SK-N-DZ (cell line): ENCODE measurements at regions not wholly inside any gene's neighbourhood (a gene's known extent, or its start where the extent isn't known, plus 50 kb on each side); places are given as distances from the start of the nearest gene placed in this dataset.
"Not testable (repeated sequence)": the region's sequence is repeated elsewhere in the genome, so short reads cannot be mapped to it uniquely, and the experiment has no call there.

Experiments
- DNase-seq: peaks from one replicate; pipeline ENCODE4 v3.0.0-alpha.2; 2015; ENCODE audit warnings: low spot score

DNA sequence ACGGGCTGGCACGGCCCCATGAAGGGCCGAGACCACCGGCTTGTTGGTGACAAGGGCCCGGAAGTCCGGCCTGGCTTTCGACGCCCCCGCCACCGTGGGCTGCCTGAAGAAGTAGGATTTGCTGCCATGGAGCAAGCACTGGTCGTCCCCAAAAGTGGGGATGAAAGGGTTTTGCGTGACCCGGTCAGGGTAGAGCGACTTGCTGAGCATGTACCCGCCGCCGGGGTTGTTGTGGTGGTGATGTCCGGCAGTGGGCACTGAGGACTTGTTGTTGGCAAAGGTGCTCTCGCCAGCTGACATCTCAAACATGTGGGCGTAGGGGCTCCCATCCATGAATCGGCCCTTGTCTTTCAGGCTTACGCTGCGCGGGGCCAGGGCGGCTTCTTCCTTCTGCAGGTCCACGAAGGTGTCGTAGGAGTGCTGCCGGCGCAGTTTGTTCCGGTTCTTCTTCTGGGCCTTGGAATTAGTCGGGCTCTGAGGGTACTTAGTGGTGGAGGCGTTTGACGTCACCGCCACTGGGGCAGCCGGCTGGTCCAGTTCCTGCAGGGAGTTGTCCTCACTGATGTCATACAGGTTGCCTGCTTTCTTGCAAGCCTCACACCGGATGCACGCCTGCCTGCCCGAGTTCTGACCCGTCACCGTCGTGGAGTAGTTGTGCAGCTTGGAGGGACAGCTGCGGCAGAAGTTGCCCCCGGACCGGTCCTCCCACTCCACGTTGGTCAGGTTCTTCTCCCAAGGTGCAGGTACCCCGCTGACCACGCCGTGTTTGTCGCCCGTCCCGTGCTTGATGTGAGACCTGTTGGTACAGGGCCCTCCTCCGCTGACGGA is 366.6 kb downstream of the EMP1 start:
- no peak for DNase-seq

DNA sequence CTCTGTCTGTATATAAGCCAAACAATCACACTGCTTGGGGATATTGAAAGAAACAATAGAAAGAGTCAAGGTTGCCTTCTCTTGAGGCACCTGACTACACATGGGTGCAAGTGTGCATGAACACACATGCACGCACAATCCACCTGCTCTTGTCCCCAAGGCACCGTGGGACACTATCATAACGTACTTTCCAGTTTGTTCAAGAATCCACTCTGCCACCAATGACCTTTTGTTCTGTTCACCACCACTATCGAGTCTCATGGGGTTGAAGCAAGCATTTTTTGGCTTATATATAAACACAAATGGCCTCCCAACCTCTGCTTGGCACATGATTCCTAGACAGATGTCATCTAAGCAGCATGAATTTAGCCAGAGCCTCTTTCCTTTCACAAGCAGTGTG is 365.4 kb downstream of the EMP1 start:
- DNase-seq = no peak

DNA sequence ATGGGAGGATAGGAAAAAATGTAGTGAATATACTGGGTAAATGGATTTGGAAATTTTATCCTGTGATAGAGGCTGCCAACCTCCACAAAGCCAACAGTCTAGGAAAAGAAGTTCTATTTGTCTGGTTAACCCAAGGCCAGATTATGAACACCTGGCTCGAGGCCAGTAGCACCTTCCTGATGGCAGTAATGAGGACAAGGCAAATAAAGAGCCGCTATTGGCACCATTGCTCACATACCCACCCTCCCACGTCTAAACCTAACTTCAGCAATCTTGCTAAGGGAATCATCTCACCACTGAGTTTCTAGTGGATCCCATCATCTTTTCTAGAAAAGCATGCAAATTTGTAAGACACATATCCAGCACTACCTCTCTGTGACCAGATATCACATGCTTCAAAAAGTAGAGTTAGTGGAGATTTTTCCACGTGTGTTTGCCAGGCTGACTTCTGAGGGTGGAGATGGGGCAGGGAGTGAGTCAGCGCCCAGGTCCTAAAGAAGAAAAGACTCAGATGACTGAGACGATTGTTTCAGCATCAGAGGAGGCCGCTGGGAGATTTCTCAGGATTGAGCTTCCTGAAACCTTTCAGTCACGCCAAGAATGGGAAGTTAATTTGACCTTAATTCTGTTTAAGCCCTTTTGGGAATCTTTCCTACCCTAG is 362.9 kb downstream of the EMP1 start:
- no peak for DNase-seq

DNA sequence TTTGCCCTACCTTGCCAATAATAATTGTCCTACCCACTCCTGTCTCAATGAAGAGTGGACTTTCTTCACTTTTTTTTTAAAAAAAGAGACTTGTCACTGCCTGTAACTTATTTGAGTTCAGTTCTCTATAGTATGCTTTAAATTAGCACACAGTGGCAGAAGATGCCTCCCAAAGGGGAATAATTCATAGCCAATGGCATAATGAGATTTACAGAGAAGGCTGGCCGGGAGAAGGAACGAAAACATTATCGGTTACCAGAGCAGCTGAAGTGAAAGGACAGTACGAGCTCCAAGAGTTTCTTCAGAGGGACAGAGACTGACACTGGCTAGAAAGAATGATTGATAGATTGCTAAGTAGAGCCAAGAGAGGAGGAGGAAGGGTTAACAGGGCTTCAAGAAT is 356.3 kb downstream of the EMP1 start:
- DNase-seq = no peak

DNA sequence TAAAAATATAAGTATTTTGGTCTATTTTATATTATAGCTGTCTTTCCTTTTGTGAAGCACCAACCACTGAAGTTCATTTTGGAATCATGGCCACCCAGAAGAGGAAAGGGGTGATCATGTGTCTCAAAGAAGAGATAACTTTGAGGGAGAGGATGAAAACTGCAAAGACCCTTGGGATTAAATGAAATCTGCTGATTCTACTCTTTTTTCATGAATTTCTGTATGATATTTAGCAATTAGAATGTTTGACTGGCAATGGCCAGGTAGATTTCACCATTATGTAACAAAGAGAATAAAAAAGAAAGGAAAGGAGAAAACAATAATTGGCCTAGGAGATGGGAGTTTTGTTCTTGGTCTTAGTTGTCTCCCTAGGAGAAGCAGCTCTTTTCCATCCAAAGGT is 350.8 kb downstream of the EMP1 start:
- no peak for DNase-seq

DNA sequence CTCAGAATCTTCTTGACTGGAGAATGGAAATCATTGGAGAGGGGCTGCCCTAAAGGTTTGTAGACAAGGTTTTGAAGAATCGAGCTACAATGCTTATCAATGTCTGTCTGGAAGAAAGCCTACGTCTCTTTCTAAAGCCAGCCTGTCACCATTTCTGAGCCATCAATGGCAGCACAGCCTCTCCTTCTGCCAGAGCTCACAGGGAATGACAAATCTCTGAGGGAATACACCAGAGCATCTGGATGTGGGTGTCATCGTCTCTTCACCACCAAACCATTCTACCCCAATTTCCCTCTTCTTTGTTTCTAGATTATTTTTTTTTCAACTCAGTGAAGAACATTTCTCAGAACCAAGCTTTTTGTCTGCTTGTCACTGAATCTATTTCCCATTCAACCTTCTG is 349.7 kb downstream of the EMP1 start:
- DNase-seq = no peak

DNA sequence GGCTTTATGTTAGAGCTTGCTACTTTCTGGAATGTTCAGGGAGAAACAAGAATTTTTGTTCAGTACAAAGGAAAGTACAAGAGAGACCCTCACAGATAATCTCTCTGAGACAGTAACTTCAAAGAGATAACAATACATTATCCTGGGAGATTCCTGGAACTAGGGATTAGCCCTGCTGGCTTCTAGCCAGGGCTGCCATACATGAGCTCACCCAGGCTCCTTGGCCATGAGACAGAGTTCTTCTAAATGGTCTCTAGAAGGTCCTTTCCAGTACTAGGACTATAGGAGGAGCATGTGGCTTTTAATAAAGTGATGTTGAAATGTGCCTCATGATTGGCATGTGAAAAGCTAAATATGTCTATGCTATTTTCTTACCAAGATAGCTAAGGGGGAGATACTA is 342.5 kb downstream of the EMP1 start:
- DNase-seq = no peak

DNA sequence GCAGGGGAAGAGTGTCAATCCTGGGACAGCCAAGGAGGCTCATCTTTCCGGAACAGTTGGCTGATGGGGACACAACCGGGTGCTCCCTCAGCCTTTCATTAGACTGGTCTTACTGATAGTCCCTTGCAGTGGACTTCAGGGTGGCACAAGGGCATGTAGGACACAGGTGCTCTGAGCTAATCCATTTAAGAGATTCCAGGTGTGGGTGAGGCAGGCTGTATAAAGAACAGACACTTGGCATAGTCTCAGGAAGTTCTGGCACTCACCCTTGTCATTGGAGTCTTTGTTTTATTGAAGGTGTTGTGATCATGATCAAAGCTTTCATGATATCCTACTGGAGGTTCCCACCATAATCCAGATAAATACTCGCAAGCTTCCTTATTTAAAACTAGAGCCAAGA is 341.6 kb downstream of the EMP1 start:
- no peak for DNase-seq

DNA sequence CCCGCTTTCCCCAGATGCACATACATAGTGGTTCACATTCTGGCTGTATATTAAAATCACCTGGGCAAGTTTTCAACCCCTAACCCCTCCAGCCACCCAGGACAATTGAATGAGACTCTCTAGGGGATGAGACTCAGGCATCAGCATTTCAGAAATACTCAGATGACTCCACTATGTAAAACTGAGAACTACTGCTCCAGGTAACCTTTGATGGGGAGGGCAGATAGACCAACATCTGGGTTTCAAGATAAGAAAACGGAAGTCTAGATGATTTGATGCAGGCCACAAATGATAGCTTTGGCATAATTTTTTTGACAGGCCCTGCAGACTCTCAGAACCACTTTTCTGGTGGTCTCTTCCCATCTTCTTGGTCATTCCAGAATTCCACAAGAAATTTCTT is 341.1 kb downstream of the EMP1 start:
- DNase-seq = no peak

DNA sequence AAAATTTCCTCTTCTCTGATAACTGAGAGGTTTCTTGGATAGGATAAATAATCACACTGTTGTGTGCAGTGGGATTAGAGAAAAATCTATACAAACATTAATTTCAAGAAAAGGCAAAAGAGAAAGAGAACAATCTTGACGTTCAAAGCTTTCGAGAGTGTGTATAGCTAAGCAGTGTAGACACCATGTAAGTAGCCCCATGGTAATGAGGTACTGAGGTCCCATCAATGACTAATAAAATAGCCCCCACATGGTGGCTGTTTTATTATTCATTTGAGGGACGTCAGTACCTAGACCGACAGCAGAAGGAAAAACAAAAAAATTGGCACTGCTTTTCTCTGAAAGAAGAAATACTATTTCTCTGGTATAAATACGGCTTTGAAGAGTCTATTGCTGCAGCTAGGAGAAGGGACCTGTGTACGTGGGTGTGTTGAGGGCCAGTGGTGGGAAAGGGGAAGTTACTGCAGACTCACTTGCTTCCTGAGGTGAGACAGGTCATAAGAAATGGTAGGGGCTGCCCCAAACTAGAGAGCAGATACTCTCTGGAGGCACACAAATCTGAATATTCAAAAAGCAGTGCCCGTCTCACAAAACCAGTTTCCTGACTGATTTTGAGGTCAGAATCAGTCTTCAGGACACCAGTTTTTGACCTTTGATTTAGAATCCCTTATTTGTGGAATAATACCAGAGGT is 339.8 kb downstream of the EMP1 start:
- no peak for DNase-seq

DNA sequence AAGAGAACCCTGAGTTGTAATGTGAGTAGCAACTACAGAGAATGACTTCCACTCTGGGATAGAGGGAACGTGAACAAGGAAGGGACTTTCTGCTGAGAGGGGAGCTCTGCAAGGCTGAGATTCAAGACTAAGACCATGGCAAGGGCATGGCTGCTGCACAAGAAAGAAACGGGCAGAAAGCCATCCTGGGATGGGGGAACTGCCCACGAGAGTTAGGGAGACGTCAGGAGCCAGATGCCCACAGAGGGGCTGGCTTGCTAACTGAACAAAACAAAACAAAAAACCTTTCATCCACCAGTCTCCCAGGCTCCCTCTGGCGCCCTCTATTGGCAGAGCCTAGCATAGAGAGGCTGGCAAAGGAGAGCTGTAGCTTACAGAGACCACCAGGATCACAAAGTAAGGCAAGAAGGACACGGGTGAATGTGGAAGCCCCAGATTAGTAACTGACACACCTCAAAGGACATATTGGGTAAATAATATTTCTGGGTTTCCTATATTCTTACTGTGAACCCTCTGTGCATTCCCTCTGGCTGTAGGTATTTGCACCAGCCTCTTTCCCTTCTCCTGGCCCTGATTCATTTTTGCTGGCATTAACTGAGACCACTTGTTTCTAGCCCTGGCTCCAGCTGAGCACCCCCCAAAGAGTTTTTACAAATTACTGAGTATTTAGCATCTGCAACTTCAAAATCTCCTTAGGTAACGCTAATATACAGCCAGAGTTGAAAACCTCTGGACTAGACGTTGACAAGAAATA is 338.3 kb downstream of the EMP1 start:
- DNase-seq = peak; percentile 45

DNA sequence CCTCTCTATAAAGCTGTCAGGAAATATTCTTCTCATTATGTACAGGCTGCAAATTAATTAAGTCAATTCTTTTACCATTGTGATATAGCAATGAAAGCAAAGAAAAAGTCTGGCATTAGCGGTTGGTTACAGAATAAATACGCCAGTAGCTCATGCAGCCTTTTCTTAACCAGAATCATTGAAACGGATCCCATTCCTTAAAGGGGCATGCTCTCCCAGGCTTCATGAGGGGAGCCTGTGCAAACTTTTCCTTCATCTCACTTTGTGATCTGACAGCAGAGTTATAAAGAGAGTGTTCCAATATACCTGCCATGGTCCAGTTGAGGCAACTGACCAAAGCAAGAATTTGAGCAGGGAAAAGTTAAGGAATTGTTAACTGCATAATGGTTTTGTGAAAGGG is 337.7 kb downstream of the EMP1 start:
- DNase-seq = no peak

DNA sequence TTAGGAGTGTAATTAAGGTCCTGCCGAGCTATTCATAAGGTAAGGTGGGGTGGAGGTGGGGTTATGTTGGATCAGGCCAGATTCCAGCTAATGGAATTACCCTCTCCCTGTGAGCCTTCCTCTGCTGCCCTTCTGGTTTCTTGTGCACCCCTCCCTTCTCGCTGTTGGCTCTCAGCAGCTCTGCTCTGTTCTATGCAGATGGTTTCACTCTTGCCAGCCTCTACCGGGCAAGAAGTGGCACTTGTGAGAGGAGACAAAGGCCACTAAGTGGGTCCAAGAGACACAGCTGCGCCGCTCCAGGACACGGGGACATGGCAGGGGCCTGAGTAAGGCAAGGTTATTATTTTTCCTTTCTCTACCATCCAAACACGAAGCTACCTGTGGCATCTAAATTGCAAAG is 334.4 kb downstream of the EMP1 start:
- no peak for DNase-seq

DNA sequence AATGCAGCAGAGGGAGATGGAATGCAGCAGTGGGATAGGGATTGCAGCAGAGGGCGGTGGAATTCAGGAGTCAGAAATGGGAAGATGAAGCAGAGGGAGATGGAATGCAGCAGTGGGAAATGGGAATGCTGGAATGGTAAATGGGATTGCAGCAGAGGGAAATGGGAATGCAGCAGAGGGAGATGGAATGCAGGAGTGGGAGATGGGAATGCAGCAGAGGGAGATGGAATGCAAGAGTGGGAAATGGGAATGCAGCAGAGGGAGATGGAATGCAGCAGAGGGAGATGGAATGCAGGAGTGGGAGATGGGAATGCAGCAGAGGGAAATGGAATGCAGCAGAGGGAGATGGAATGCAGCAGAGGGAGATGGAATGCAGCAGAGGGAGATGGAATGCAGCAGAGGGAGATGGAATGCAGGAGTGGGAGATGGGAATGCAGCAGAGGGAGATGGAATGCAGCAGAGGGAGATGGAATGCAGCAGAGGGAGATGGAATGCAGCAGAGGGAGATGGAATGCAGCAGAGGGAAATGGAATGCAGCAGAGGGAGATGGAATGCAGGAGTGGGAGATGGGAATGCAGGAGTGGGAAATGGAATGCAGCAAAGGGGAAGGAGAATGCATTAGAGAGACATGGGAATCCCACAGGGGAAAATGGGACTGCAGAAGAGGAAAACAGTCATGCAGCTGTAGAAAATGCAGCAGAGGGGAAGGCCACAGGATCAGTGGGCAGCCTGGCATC is 329.8 kb downstream of the EMP1 start:
- not testable (repeated sequence) for DNase-seq

DNA sequence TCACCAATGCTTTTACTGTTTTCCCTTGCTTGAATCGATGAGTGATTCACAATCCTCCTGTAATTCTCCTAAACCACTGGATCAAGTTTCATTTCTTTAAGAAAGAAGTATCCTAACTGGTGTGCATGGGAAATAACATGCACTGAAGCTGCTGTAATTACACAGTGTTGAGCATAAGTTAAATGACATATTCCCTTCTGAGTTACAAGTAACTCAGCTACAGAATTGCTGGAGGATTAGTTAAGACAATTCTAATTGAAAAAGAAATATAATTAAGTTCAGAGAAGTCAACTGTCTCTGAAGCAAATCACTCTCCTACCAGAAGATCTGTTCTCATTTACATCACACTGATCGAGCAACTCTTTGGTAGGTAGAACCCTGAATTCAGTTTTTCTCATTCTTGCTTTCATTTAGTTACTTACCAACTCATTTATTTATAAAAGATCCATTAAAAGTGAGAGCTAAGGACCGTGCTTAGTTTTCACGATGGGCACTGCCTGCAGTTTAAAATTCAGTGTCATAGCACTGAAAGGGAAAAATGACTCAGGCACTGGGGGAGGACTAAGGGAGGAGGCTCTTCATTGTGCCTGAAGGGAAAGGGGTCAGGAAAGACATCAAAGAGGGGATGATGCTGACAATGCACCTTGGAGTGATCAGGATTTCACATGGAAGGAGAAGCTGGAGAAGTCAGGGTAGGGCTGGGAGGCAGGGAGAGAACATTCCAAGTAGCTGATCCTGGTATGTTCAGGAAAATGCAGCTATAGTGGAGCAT is 327.2 kb downstream of the EMP1 start:
- DNase-seq = no peak

DNA sequence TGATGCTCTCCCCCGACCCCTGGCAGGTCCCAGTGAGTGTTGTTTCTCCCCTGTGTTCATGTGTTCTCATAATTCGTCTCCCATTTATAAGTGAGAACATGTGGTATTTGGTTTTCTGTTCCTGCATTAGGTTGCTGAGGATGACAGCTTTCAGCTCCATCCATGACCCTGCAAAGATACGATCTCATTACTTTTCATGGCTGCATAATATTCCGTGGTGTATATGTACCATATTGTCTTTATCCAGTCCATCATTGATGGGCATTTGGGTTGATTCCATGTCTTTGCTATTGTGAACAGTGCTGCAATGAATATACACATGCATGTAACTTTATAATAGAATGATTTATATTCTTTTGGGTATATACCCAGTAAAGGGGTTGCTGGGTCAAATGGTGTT is 321.5 kb downstream of the EMP1 start:
- not testable (repeated sequence) for DNase-seq

DNA sequence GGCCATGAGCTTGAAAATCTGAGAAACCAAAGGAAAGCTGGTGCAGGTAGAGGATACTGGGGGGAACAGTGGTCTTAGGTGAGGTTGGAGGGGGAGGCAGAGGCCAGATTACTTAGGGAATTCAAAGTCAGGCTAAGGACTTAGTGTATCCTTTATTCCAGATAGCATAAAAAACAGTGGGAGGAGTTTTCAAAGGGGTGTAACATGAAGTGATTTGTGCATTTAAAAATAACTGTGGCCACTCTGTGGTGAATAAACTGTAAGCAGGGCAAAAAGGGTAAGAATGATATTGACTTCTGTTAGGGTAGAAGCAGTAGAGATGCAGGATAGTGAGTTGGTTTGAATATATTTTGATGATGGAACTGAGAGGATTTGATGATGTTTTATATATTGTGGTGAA is 313.2 kb downstream of the EMP1 start:
- DNase-seq = no peak

DNA sequence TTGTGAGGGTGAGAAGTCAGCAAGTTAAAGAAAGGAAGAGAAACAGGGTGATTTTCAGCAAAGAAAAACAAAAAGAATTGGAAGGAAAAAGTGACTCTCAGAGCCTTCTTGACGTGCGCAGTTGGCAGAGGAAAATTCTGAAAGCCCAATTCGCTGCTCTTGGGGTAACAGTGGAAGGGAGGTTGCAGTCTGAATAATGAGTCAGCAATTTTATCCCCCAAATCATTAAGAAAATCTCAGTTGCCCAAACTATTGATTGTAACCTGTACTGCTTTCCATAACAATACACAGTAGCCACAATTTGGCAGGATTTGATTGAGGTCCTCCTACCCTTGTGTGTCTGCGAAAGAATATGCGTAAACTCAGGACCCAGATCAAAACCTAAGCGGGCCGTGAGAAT is 309.1 kb downstream of the EMP1 start:
- no peak for DNase-seq

DNA sequence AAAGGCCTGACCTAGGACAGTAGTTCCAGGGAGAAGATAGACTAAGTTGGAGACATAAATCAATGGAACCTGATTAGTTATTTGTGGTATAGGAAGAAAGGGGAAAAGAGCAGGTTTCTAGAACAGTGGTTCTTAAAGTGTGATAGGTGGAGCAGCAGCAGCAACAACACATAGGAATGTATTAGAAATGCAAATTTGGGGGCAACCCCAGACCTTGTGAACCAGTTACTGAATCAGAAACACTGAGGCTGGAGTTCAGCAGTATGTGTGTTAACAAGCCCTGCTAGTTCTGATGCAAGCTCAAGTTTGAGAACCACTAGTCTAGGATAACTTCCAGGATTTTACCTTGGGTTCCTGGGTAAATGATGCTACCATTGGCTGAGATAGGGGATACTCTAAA is 308.7 kb downstream of the EMP1 start:
- DNase-seq = no peak

DNA sequence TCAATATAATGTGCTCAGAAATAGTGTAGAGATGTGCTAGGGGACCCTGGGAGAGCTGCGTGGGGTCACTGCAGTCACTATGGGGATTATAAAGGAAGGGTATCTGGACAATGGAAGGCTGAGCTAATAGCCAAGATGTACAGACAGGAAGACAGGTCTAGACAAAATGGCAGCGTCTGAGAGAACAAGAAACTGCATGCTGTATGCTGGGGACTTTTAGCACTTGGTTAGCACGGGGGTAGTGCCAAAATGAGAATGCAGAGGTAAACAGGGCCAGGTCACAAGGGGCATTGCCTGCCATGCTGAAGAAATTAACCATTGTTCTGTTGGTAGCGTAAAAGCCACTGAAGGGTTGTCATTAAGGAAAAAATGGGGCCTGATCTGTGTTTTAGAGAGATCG is 308.2 kb downstream of the EMP1 start:
- DNase-seq = no peak

DNA sequence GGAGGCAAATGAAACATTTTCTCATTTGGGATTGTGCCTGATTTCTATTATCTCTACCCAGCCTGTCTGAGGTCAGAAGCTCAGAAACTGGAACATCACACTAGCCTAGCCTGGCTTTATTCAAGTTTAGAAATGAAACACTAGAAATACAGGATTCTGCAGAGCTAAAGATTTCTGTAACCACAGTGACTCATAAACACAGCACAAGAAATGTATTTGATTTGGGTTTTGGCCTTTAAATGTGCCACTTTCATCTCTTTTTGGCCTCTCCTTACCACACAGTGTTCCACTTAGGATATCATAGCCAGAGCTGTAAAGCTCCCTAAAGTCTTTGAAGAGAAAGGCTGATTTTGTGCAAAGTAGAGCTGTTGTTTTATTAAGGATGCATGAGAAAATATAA is 307.5 kb downstream of the EMP1 start:
- no peak for DNase-seq
